Loucy (cell line): ENCODE measurements at regions not wholly inside any gene's neighbourhood (a gene's known extent, or its start where the extent isn't known, plus 50 kb on each side); places are given as distances from the start of the nearest gene placed in this dataset.

Source experiments
- H2AFZ ChIP-seq: fragments of 200-600 bp; sonication (generic); 2 replicates; pipeline ENCODE4 v1.6.0; 2016; ENCODE audit warnings: antibody characterized with exemption, mild to moderate bottlenecking, low read length, moderate library complexity
- H3F3A ChIP-seq: fragments of 200-600 bp; 2 replicates; pipeline ENCODE4 v1.6.0; 2016; ENCODE audit warnings: antibody characterized with exemption, low read depth, mild to moderate bottlenecking
- H3K27me3 ChIP-seq: fragments of 200-600 bp; sonication (generic); 2 replicates; pipeline ENCODE4 v1.6.1; 2014; ENCODE audit warnings: low read length, mild to moderate bottlenecking; ENCODE audit not compliant: insufficient read depth, poor library complexity, severe bottlenecking
- H3K36me3 ChIP-seq: fragments of 200-600 bp; sonication (generic); 2 replicates; pipeline ENCODE4 v1.6.1; 2016; ENCODE audit warnings: low read length; ENCODE audit not compliant: insufficient read depth
- H3K4me1 ChIP-seq: fragments of 200-600 bp; sonication (generic); 2 replicates; pipeline ENCODE4 v1.5.1; 2014; ENCODE audit warnings: low read length, mild to moderate bottlenecking; ENCODE audit not compliant: insufficient read depth, poor library complexity, severe bottlenecking
- H3K4me2 ChIP-seq: fragments of 200-600 bp; sonication (generic); 2 replicates; pipeline ENCODE4 v1.6.0; 2014; ENCODE audit warnings: antibody characterized with exemption, low read length, low read depth, mild to moderate bottlenecking; ENCODE audit not compliant: poor library complexity, severe bottlenecking
- H3K4me3 ChIP-seq: fragments of 200-600 bp; sonication (generic); 2 replicates; pipeline ENCODE4 v1.5.1; 2014; ENCODE audit warnings: low read length, mild to moderate bottlenecking, mixed read lengths; ENCODE audit not compliant: poor library complexity, severe bottlenecking
- H3K79me2 ChIP-seq: fragments of 200-600 bp; sonication (generic); 2 replicates; pipeline ENCODE4 v1.6.1; 2014; ENCODE audit warnings: low read length; ENCODE audit not compliant: insufficient read depth
- H3K9ac ChIP-seq: fragments of 200-600 bp; sonication (generic); 2 replicates; pipeline ENCODE4 v1.6.0; 2014; ENCODE audit warnings: mild to moderate bottlenecking, low read depth, low read length, moderate library complexity; ENCODE audit not compliant: poor library complexity, severe bottlenecking
- H3K9me2 ChIP-seq: fragments of 200-600 bp; sonication (generic); replicated peaks from 2 replicates; pipeline ENCODE4 v1.6.1; 2016; ENCODE audit warnings: low read depth, low read length, mixed read lengths
- H3K9me3 ChIP-seq: fragments of 200-600 bp; sonication (generic); 2 replicates; pipeline ENCODE4 v1.6.1; 2014; ENCODE audit warnings: mild to moderate bottlenecking, antibody characterized with exemption, low read length, low read depth; ENCODE audit not compliant: insufficient read depth
- H4K20me1 ChIP-seq: fragments of 200-600 bp; sonication (generic); 2 replicates; pipeline ENCODE4 v1.6.0; 2014; ENCODE audit warnings: antibody characterized with exemption, low read length, mild to moderate bottlenecking; ENCODE audit not compliant: insufficient read depth, poor library complexity, severe bottlenecking
- EZH2phosphoT487 ChIP-seq: fragments of 200-600 bp; IDR thresholded peaks from 2 replicates; pipeline ENCODE4 v1.6.1; 2018; ENCODE audit warnings: antibody characterized with exemption, mild to moderate bottlenecking, moderate library complexity, borderline replicate concordance
- TF ChIP-seq, protein P1 (sequence below): fragments of 200-600 bp; sonication (generic); conservative IDR thresholded peaks from 2 replicates; pipeline ENCODE4 v1.5.1; 2014; ENCODE audit warnings: mild to moderate bottlenecking, antibody characterized with exemption, low read length

GRCh38 chr4:137700072-137700471 lies 167.8 kb upstream of the PCDH18 start:
- Histone ChIP-seq H3K9me2 (no peaks in the 10 kb centered on the region), H3K4me3 (no peak overlapping the region), H3K79me2 (no peaks in the 10 kb centered on the region), H3K9me3 (no peaks in the 10 kb centered on the region), H3F3A (no peaks in the 10 kb centered on the region), H3K4me2 (no peak overlapping the region), H3K36me3 (no peaks in the 10 kb centered on the region), H3K9ac (no peak overlapping the region), H3K4me1 (no peaks in the 10 kb centered on the region), H4K20me1 (no peaks in the 10 kb centered on the region), H3K27me3 (no peaks in the 10 kb centered on the region), H2AFZ (no peak overlapping the region)
- TF ChIP-seq EZH2phosphoT487: no peak
- TF ChIP-seq, protein P1, sequence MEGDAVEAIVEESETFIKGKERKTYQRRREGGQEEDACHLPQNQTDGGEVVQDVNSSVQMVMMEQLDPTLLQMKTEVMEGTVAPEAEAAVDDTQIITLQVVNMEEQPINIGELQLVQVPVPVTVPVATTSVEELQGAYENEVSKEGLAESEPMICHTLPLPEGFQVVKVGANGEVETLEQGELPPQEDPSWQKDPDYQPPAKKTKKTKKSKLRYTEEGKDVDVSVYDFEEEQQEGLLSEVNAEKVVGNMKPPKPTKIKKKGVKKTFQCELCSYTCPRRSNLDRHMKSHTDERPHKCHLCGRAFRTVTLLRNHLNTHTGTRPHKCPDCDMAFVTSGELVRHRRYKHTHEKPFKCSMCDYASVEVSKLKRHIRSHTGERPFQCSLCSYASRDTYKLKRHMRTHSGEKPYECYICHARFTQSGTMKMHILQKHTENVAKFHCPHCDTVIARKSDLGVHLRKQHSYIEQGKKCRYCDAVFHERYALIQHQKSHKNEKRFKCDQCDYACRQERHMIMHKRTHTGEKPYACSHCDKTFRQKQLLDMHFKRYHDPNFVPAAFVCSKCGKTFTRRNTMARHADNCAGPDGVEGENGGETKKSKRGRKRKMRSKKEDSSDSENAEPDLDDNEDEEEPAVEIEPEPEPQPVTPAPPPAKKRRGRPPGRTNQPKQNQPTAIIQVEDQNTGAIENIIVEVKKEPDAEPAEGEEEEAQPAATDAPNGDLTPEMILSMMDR: no peak

- no peak for TF ChIP-seq EZH2phosphoT487
- TF ChIP-seq, protein P1: no peak
- H3K4me1 ChIP-seq: no peaks in the 10 kb centered on the region
- no peaks in the 10 kb centered on the region for H3K9me3 ChIP-seq
Observed at GRCh38 chr4:137694138-137694537, 161.8 kb upstream of the PCDH18 start.

GRCh38 chr4:137693641-137694040 lies 161.3 kb upstream of the PCDH18 start:
- Histone ChIP-seq H3K4me2 (no peak overlapping the region), H3K36me3 (no peaks in the 10 kb centered on the region), H3K9me2 (no peaks in the 10 kb centered on the region), H3K27me3 (no peaks in the 10 kb centered on the region), H4K20me1 (no peaks in the 10 kb centered on the region), H3K4me1 (no peaks in the 10 kb centered on the region), H3K9me3 (no peaks in the 10 kb centered on the region), H3K9ac (no peak overlapping the region), H3F3A (no peaks in the 10 kb centered on the region), H3K79me2 (no peaks in the 10 kb centered on the region), H2AFZ (no peak overlapping the region), H3K4me3 (no peak overlapping the region)
- TF ChIP-seq, protein P1: no peak
- TF ChIP-seq EZH2phosphoT487: no peak

More at GRCh38 chr4:137694138-137694537, 161.8 kb upstream of the PCDH18 start:
- Histone ChIP-seq H3K9ac (no peak overlapping the region), H3K27me3 (no peaks in the 10 kb centered on the region), H3K4me2 (no peak overlapping the region), H3K36me3 (no peaks in the 10 kb centered on the region), H4K20me1 (no peaks in the 10 kb centered on the region), H3F3A (no peaks in the 10 kb centered on the region), H3K4me3 (no peak overlapping the region), H2AFZ (no peak overlapping the region), H3K79me2 (no peaks in the 10 kb centered on the region), H3K9me2 (no peaks in the 10 kb centered on the region)
